GM18861 (cell line): ENCODE measurements at regions not wholly inside any gene's neighbourhood (a gene's known extent, or its start where the extent isn't known, plus 50 kb on each side); places are given as distances from the start of the nearest gene placed in this dataset.

Experiments used
- ATAC-seq: cut with Tn5 transposase; IDR thresholded peaks from one replicate; pipeline ENCODE4 v1.9.1; 2021; ENCODE audit not compliant: unreplicated experiment

DNA sequence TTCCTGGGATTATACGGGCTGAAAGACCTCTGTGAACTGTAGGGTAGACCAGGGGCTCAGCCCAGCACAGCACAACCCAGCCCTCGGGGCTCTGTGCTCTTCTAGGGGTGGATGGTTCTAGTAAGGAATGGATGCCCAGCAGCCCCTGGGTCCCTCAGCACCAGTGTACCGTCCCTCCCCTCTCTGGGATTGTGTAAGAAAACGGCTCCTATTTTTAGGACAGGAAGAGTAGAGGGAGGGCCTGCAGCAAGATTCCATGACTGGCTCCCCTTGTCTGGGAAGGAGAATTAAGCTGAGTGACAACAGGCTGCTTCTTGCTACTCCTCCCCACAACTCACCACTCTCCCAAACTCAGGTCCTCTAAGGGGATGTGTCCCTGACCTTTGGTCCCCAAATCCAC is 270.8 kb upstream of the TOPAZ1 start:
- ATAC-seq = no peak

DNA sequence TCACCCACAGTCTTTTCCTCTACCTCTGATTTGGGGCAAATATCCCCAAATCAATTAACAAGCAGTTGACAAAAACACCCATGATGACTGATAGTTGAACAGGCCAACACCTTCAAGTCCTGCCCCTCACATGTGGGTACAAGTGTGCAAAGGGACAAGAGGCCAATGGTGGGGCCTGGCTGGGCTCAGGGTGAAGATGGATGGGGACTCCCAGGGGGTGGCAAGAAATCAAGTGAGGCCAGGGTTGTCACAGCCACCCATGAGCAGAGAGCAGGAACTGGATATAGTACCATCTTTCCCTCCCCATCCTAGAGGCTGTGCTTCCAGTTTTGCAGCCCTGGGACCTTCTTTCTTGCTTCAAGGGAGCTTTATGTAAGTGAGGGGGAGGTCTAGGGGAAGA is 270.2 kb upstream of the TOPAZ1 start:
- ATAC-seq = no peak

GRCh38 chr3:43978708-43979107 is 263.0 kb upstream of the TOPAZ1 start:
- no peak for ATAC-seq

- ATAC-seq = no peak
Measured at GRCh38 chr3:43979645-43980044, 262.0 kb upstream of the TOPAZ1 start.

- no peak for ATAC-seq
Measured at GRCh38 chr3:43994657-43995546, 246.8 kb upstream of the TOPAZ1 start.

DNA sequence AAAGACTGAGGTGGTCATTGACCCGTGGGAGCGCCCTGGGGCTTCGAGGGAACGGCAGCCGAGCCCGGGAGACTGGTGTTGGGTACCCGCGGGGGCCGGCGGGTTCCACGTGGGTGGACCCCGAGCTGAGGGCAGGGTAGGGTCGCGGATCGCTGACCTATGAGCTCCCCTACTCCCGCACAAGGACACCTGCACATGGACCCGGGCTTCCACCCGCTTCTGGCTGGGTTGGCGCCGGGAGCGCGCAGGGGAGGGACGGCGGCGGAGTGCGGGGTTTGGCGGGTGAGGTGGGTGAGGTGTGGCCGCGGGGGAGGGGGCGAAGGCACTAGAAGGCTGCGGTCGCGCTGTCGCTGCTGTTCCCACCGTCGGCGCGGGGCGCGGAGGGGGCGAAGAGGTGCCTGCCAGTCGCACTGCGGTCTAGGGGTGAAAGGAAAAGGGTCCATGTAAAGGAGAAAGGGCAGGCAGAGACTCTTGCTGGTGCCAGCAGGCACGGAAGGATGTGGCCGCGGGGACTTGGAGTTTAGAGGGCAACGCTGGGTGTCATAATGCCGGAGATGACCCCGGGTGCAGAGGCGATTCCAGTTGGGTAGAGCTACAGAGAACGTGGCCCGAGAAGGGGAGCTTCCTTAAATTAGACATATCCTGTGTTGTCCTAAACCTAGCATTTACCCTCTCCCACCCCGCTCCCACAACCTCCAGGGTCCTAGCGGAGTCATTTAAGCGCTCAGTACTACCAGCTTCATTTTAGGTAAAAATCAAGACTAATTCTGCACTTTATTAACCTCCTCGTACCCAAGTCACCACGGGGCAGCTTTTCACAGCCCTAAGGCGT is 245.9 kb upstream of the TOPAZ1 start:
- ATAC-seq = no peak

DNA sequence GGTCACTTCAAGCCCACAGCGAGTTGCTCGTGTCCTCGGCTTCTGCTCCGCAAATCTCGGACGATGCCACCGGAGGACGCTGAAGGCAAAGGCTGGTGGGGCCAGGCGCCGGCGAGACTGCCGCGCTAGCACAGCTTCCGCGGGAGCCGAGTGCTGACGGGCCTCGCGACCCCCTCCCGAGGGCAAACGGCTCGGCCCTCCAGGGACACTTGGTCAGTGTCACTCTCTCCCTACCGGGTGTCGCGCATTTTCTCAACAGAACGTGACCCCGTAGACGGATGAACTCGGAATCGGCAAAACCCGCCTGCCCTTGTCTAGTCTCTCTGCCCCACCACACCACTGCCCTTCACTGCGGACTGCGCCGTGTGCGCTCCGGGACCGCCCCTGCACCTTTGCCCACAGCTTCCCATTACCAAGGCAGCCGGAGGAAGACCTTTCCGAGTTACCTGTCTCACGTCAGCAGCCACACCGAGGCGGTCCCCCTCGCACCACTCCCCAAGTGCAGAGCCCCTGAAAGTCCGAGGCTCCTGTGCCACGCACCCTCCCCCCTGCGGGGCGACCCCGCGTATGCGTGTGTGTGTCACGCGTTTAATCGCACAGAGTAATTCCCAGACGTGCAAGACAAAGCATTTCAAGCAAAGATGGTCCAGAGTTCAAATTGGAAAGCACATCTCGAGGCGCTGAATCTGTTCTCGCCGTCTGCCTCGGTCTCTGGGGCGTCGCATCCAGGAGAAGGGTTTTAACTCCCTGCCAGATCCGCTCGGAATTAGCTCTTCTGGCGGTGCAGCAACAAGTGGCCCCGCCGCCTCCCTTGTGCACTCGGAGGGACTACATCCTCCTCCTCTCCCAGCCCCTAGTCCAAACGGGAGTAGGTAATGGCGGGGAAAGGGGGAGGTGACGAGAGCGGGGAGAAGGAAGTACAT is 245.0 kb upstream of the TOPAZ1 start:
- ATAC-seq = no peak

GRCh38 chr3:43997316-43997715 is 244.4 kb upstream of the TOPAZ1 start:
- ATAC-seq = no peak

DNA sequence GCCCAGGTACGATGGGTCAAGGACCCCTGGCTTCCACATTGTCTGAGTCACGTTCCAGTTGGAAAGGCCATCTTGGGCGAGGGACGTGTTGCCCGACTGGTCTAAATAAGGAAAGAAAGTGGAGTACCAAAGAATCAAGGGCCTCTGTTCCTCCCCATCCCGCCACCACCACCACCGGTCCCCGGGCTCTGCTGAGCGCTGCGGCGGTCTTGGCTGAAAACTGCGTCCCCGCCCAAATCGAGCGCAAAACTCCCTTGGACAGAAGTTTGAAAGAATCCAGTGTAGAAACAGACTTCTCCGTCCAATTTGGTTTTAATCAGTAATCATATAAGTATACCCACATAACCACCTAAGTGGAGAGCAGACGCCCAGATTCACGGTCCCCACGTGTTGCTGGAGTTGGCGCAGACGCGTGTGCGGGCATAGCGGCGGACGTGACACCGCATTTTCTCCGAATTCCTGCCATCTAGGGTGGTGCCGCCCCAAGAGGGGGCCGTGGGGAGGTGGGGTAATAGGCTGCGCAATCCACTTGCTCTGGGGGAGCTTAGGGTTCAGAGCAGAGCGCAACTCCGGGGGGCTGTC is 243.8 kb upstream of the TOPAZ1 start:
- ATAC-seq = no peak

GRCh38 chr3:43998370-43998835 is 243.3 kb upstream of the TOPAZ1 start:
- ATAC-seq = no peak

- no peak for ATAC-seq
Measured at GRCh38 chr3:43998836-43999727, 242.6 kb upstream of the TOPAZ1 start.

DNA sequence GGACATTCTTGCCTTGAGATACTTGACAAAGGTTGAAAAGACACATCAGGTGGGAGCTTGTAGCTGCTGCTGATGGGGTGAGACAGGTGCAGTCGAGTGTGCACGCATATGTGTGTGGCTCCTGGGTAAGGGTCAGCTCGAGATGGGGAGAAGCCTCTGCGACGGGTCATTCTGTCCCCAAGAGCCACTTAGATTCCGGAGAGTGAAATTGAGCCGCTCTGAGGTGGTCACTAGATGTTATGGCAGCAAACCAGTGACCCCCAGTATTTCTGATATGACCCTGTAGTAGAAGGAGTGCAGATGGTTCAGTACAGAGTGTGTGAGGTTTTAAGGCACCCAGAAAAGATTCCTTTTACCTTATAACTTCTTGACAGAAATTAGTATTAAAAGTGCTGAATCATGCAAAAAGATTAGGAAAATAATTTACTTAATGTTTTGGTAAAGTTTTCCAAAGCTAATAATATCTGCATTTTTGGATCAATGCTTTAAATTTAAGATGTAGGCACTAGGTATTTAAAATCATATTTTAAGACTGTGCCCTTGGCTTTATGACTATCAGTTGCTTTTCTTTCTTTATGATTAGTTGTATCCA is 241.9 kb upstream of the TOPAZ1 start:
- no peak for ATAC-seq

DNA sequence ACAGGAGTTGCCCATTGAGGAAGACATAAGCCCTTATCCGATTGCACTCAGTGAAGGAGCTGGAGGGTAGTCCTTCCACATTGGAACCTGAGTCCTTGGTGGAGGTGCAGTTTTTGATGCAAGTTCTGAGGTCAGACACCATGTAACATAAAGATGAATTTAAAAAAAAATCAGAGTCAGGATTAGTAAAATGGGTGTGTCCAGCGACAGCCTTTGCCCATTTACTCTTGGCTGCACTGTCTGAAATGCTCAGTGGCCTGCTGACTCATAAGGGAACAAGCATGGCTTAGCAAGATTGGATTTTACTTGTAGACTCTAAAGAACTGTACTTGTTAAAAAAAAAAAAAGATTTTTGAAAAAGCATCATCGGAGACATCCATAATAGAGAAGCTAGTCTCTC is 241.1 kb upstream of the TOPAZ1 start:
- ATAC-seq = no peak

GRCh38 chr3:44001072-44001471 is 240.6 kb upstream of the TOPAZ1 start:
- no peak for ATAC-seq

DNA sequence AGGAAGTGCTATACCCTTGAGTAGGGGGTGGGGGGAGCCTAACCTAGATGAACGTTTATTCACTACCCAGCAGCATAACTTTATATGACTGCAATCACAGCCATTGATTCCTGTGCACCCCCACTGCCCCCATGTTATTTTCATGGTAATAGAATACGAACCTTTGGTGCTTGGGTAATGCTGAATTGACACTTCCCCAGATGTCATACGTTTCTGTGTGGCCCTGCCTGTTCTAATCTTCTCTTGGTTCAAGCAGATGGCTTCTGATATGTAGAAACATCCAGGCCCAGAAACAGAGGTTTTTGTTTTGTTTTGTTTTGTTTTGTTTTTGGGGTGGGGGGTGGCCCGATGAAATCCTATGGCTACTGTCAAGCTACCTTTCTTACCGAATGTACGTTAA is 237.9 kb upstream of the TOPAZ1 start:
- no peak for ATAC-seq

DNA sequence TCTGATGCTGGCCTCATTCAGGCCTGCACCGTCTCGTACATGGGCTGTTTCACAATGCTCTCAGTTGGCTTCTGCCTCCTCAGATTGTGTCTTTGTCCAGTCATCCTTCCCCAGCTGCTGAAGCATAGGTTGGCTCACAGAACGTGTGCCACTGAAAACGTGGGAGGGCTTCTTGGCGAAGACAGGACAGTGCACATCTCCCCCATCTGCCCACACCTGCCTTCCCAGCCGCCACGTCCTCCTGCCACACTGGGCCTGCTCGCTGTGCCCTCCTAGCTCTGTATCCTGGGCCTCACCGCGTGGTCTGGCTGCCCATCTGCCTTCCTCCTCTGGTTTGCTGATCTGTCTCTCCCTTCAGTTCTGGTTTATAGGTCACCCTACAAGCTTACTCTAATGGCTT is 230.0 kb upstream of the TOPAZ1 start:
- ATAC-seq = no peak

- no peak for ATAC-seq
Measured at GRCh38 chr3:44012160-44012899, 229.4 kb upstream of the TOPAZ1 start.

DNA sequence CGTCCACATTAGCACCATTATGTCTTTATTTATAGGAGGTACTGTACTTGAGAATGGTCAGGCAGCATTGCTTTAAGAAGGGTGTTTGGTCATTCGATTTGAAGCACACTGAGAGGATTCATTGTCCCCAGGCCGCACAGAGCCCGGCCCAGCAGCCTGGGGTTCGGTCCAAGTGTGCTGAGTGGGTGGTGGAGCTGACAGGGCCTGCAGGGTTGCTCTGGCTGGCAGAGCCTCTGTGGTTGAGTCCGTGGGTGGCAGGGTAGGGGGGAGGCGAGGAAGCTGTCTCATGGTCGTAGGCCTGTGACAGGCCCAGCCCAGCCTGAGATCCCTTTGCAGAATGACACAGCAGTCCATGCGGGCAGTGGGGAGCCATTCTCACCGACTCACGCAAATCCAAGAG is 227.7 kb upstream of the TOPAZ1 start:
- ATAC-seq = no peak

DNA sequence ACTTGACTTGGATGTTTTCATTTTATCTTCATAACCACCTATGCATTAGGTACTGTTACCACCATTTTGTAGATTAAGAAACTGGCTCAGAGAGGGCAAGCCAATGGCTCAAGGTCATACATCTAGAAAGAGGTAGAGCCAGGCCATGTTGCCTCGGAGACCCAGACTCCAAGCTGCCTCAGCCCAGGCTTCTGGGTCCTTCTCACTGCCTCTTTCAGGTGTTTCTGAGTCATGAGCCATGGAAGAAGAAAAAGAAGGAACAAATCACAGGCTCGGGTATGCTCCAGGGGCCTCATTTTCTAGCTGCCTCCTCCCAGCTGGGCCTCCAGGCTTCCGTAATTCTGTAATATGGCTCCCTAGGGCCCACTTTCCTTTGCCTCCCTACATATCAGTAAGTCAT is 226.5 kb upstream of the TOPAZ1 start:
- ATAC-seq = no peak
